Body of pancreas (tissue), 4 donors: ENCODE measurements at regions not wholly inside any gene's neighbourhood (a gene's known extent, or its start where the extent isn't known, plus 50 kb on each side); places are given as distances from the start of the nearest gene placed in this dataset.

Experiments used
- ATAC-seq: fragments of 150-250 bp; one replicate; pipeline ENCODE4 v1.9.1; 2016
- DNase-seq, 4 donors: peaks; one replicate each; pipeline ENCODE4 v3.0.0-alpha.2; 2019
- H3K27ac ChIP-seq, 4 donors: fragments of 200-600 bp; sonication (generic); 1 replicate in 3 of 4; 2 replicates in 1 of 4; pipeline versions ENCODE4 v1.5.1 to v1.6.1; 2016 to 2019; ENCODE audit warnings: mild to moderate bottlenecking in 1 of 4, mixed read lengths in 1 of 4, moderate library complexity in 1 of 4
- H3K27me3 ChIP-seq, 2 donors: fragments of 200-600 bp; sonication (generic); one replicate each; pipeline ENCODE4 v1.6.0; 2016; ENCODE audit warnings: mild to moderate bottlenecking in 1 of 2
- H3K36me3 ChIP-seq, 2 donors: fragments of 200-600 bp; sonication (generic); replicated peaks in 1 of 2; 2 replicates each; pipeline ENCODE4 v1.5.1; 2016; ENCODE audit warnings: low read depth in 2 of 2; ENCODE audit not compliant: insufficient read depth in 1 of 2
- H3K4me1 ChIP-seq: fragments of 200-600 bp; sonication (generic); one replicate; pipeline ENCODE4 v1.6.0; 2016
- H3K4me3 ChIP-seq, 2 donors: fragments of 200-600 bp; sonication (generic); 1 replicate in 1 of 2; 2 replicates in 1 of 2; pipeline ENCODE4 v1.5.1; 2016 to 2019
- H3K9me3 ChIP-seq, 3 donors: fragments of 200-600 bp; sonication (generic); 1 replicate in 2 of 3; 2 replicates in 1 of 3; pipeline ENCODE4 v1.5.1; 2016
- CTCF ChIP-seq, 7 experiments: fragments of 450-650 bp in 4 of 7; fragments of 200-600 bp in 3 of 7; sonication (generic) in 3 of 7; IDR thresholded peaks; one replicate each; pipeline ENCODE4 v1.5.1; 2016 to 2019; ENCODE audit warnings: antibody characterized with exemption in 7 of 7
- POLR2A ChIP-seq, 3 donors: fragments of 450-650 bp; IDR thresholded peaks; one replicate each; pipeline ENCODE4 v1.6.1; 2016; ENCODE audit warnings: antibody characterized with exemption in 3 of 3, mild to moderate bottlenecking in 2 of 3
- WGBS, 2 donors: methylation state at CpG; one replicate each; pipeline ENCODE4 v1.1.5; 2017; 5-methylcytosine and 5-hydroxymethylcytosine counted together
- intact Hi-C: fragments of 100-400 bp; cut with DNase I; formaldehyde crosslinking; loops from one replicate; pipeline ENCODE4 v1.15.1; 2023

DNA sequence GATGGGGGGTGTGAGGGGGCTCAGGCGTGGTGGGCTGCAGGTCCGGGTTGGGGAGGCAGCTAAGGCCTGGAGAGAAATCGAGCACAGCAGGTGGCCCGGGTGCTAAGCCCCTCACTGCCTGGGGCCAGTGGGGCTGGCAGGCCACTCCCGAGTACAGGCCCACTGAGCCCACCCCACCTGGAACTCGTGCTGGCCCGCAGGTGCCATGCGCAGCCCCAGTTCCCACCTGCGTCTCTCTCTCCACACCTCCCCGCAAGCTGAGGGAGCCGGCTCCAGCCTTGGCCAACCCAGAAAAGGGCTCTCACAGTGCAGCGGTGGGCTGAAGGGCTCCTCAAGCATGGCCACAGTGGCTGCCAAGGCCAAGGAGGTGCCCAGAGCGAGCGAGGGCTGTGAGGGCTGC is 1047.1 kb upstream of the ADGRL4 start:
- DNase-seq: no peak
- Histone ChIP-seq H3K4me1 (no peaks in the 10 kb centered on the region), H3K36me3 (no peaks in the 10 kb centered on the region), H3K9me3 (no peaks in the 10 kb centered on the region), H3K4me3 (no peak overlapping the region), H3K27ac (no peak overlapping the region), H3K27me3 (no peaks in the 10 kb centered on the region)
- ATAC-seq: no peak
- 84 to 88% methylated on average over 9 to 14 of the region's 14 CpGs for WGBS, 2 donors
- intact Hi-C loops: no loop called here
- no peak for TF ChIP-seq CTCF (IDR thresholded peaks at IDR 0.05)
- TF ChIP-seq POLR2A (IDR thresholded peaks at IDR 0.05): no peak

DNA sequence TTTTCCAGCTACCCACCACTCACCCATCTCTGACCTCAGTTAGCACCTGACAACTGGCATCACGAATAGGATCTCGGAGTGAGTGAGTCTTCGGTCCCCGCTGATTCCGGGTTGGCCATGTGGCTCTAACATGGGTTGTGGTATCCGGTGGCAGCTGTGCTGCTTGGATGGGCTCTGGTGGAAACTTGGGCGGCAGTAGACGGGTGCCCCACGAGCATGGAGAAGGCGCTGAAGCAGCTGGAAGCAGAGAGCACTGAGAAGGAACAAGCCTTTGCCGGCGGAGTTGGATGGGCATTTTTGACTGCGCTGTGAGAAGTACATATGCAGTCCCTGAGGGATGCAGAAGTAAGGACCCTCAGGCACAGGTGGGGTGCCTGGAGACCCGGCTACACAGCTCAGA is 1044.0 kb upstream of the ADGRL4 start:
- intact Hi-C loops: no loop called here
- no peaks in the 10 kb centered on the region for H3K4me1 ChIP-seq
- H3K27ac ChIP-seq: no peak overlapping the region
- no peaks in the 10 kb centered on the region for H3K27me3 ChIP-seq
- DNase-seq (no peak), ATAC-seq (no peak)
- 87 to 92% methylated on average over 14 of the region's 14 CpGs for WGBS, 2 donors
- H3K36me3 ChIP-seq: no peaks in the 10 kb centered on the region
- no peak overlapping the region for H3K4me3 ChIP-seq
- H3K9me3 ChIP-seq: no peaks in the 10 kb centered on the region
- TF ChIP-seq POLR2A (IDR thresholded peaks at IDR 0.05) (no peak), CTCF (IDR thresholded peaks at IDR 0.05) (no peak)

DNA sequence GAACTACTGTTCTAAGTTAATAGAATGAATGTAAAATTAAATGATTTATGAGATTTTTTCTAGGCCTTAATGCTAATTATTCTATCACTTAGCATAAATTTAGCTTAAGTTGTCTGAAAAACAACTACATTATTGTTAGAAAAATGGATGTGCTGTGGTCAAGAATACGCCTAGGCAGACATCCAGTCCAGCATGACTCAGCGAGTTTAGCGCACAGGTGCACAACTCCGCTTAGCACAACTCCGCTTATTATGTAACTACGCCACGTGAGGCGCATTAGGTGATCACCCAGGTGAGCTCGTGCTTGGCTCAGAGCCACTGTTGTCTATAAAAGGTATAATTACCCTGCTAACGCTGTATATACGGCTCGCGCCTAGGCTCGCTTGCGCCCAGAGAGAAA is 1043.6 kb upstream of the ADGRL4 start:
- no peak for ATAC-seq
- H3K4me3 ChIP-seq: no peak overlapping the region
- no peaks in the 10 kb centered on the region for H3K4me1 ChIP-seq
- DNase-seq: no peak
- no peak overlapping the region for H3K27ac ChIP-seq
- no peaks in the 10 kb centered on the region for H3K9me3 ChIP-seq
- 91 to 95% methylated on average over 15 of the region's 15 CpGs for WGBS, 2 donors
- no peaks in the 10 kb centered on the region for H3K36me3 ChIP-seq
- H3K27me3 ChIP-seq: no peaks in the 10 kb centered on the region
- no peak for TF ChIP-seq CTCF (IDR thresholded peaks at IDR 0.05)
- intact Hi-C loops: no loop called here

DNA sequence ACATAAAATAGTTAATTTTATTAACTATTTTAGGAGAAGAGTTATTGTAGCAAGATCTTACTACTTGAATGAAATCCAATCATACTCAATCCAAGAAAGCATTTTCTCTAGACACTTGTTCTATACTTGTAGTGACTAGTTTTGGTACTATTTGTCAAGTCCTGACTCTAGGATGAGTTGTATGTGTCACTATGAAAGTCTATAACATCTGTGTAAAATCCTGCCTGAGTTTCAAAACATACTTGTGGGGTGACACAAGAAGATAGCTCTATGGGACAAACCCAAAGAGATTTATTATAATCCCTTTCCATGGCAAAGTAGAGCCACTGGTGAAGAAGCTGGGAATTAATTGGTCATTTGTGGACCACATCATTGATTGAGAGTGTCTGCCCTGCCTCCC is 1042.2 kb upstream of the ADGRL4 start:
- DNase-seq (no peak), ATAC-seq (no peak)
- H3K4me1 ChIP-seq: no peaks in the 10 kb centered on the region
- H3K27ac ChIP-seq: no peak overlapping the region
- intact Hi-C loops: no loop called here
- no peaks in the 10 kb centered on the region for H3K27me3 ChIP-seq
- TF ChIP-seq CTCF (IDR thresholded peaks at IDR 0.05): no peak
- no peak for TF ChIP-seq POLR2A (IDR thresholded peaks at IDR 0.05)
- no peaks in the 10 kb centered on the region for H3K36me3 ChIP-seq
- no peak overlapping the region for H3K4me3 ChIP-seq
- H3K9me3 ChIP-seq: no peaks in the 10 kb centered on the region

DNA sequence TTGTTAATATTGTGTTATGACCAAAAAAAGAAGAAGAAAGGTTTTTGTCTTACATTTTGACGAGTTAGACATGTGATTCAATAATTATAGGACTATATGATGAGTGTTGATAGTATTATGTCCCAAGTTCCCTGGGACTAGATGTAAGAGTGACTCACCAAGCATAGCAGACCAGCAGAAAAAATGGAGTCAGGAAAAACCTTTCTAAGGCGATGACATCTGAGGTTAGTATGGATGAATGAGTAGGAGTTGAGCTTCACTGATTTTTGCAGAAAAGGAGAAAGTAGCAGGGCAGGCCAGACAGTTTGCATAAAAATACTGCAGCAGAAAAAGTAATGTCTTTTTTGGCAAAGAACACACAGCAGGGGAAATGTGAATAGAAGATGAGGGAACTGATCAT is 1041.3 kb upstream of the ADGRL4 start:
- no peaks in the 10 kb centered on the region for H3K4me1 ChIP-seq
- no peak for DNase-seq

More for the DNA sequence above, 1041.3 kb upstream of the ADGRL4 start:
- 59 to 84% methylated on average over 2 of the region's 2 CpGs for WGBS, 2 donors
- Histone ChIP-seq H3K9me3 (no peaks in the 10 kb centered on the region), H3K27me3 (no peaks in the 10 kb centered on the region), H3K4me3 (no peak overlapping the region), H3K36me3 (no peaks in the 10 kb centered on the region), H3K27ac (no peak overlapping the region)
- intact Hi-C loops: no loop called here
- no peak for TF ChIP-seq CTCF (IDR thresholded peaks at IDR 0.05)
- no peak for TF ChIP-seq POLR2A (IDR thresholded peaks at IDR 0.05)
- ATAC-seq: no peak
